H9 (cell line): ENCODE measurements at regions not wholly inside any gene's neighbourhood (a gene's known extent, or its start where the extent isn't known, plus 50 kb on each side); places are given as distances from the start of the nearest gene placed in this dataset.

Experiments
- DNase-seq: peaks from one replicate; pipeline ENCODE4 v3.0.0-alpha.2; 2017
- H2AFZ ChIP-seq: one replicate; pipeline ENCODE4 v1.6.1; 2013; ENCODE audit warnings: mild to moderate bottlenecking, low read length, control low read depth, moderate library complexity
- H2AK5ac ChIP-seq: 2 replicates; pipeline ENCODE4 v1.6.1; 2013; ENCODE audit warnings: low read length, control low read depth, mixed read lengths; ENCODE audit not compliant: insufficient read length
- H2BK120ac ChIP-seq: one replicate; pipeline ENCODE4 v1.6.1; 2013; ENCODE audit warnings: low read depth, mild to moderate bottlenecking, low read length, control low read depth, inconsistent platforms; ENCODE audit not compliant: poor library complexity, severe bottlenecking
- H2BK12ac ChIP-seq: 2 replicates; pipeline ENCODE4 v1.6.1; 2013; ENCODE audit warnings: low read length, control low read depth, mixed read lengths, low read depth; ENCODE audit not compliant: insufficient read length
- H2BK15ac ChIP-seq: 2 replicates; pipeline ENCODE4 v1.6.1; 2013; ENCODE audit warnings: low read depth, low read length, control low read depth
- H2BK20ac ChIP-seq: one replicate; pipeline ENCODE4 v1.6.1; 2013; ENCODE audit warnings: low read depth, mild to moderate bottlenecking, low read length, control low read depth, inconsistent platforms; ENCODE audit not compliant: poor library complexity, severe bottlenecking
- H2BK5ac ChIP-seq: 2 replicates; pipeline ENCODE4 v1.6.1; 2013; ENCODE audit warnings: low read length, control low read depth, mixed read lengths; ENCODE audit not compliant: insufficient read length
- H3K14ac ChIP-seq: 2 replicates; pipeline ENCODE4 v1.6.1; 2013; ENCODE audit warnings: low read length, control low read depth; ENCODE audit not compliant: insufficient read depth
- H3K18ac ChIP-seq: 2 replicates; pipeline ENCODE4 v1.6.1; 2013; ENCODE audit warnings: low read depth, mild to moderate bottlenecking, mixed read lengths, low read length, control low read depth; ENCODE audit not compliant: insufficient read length
- H3K23ac ChIP-seq: 2 replicates; pipeline ENCODE4 v1.6.1; 2013; ENCODE audit warnings: low read length, control low read depth, mixed read lengths, low read depth; ENCODE audit not compliant: insufficient read length
- H3K23me2 ChIP-seq: 2 replicates; pipeline ENCODE4 v1.6.1; 2013; ENCODE audit warnings: low read depth, mild to moderate bottlenecking, mixed read lengths, low read length, control low read depth; ENCODE audit not compliant: insufficient read length, poor library complexity, severe bottlenecking
- H3K27ac ChIP-seq: 2 replicates; pipeline ENCODE4 v1.5.1; 2013; ENCODE audit warnings: low read length, control low read depth, mixed read lengths, low read depth; ENCODE audit not compliant: insufficient read length
- H3K27me3 ChIP-seq: 2 replicates; pipeline ENCODE4 v1.6.1; 2013; ENCODE audit warnings: low read length, control low read depth, inconsistent platforms; ENCODE audit not compliant: insufficient read depth
- H3K4ac ChIP-seq: 2 replicates; pipeline ENCODE4 v1.6.1; 2013; ENCODE audit warnings: low read depth, mild to moderate bottlenecking, control low read depth, inconsistent platforms, low read length, moderate library complexity
- H3K4me1 ChIP-seq: 2 replicates; pipeline ENCODE4 v1.6.1; 2013; ENCODE audit warnings: low read length, control low read depth, inconsistent platforms; ENCODE audit not compliant: insufficient read depth
- H3K4me2 ChIP-seq: 2 replicates; pipeline ENCODE4 v1.6.1; 2013; ENCODE audit warnings: low read length, control low read depth, mixed read lengths; ENCODE audit not compliant: insufficient read length, insufficient read depth
- H3K56ac ChIP-seq: 2 replicates; pipeline ENCODE4 v1.6.1; 2013; ENCODE audit warnings: low read depth, mild to moderate bottlenecking, mixed read lengths, low read length, control low read depth; ENCODE audit not compliant: insufficient read length
- H3K79me1 ChIP-seq: 2 replicates; pipeline ENCODE4 v1.6.1; 2013; ENCODE audit warnings: low read depth, mild to moderate bottlenecking, moderate library complexity, low read length, control low read depth, inconsistent platforms; ENCODE audit not compliant: insufficient read depth, poor library complexity, severe bottlenecking
- H3K79me2 ChIP-seq: 2 replicates; pipeline ENCODE4 v1.6.1; 2013; ENCODE audit warnings: low read length, control low read depth, inconsistent platforms; ENCODE audit not compliant: insufficient read depth
- H3K9ac ChIP-seq: 2 replicates; pipeline ENCODE4 v1.6.1; 2013; ENCODE audit warnings: low read length, control low read depth, mixed read lengths; ENCODE audit not compliant: insufficient read length; ENCODE audit errors: extremely low read depth
- H3K9me3 ChIP-seq: one replicate; pipeline ENCODE4 v1.6.1; 2013; ENCODE audit warnings: low read depth, low read length, inconsistent platforms; ENCODE audit not compliant: control insufficient read depth
- H3T11ph ChIP-seq: one replicate; pipeline ENCODE4 v1.6.1; 2013; ENCODE audit warnings: mild to moderate bottlenecking, low read length, control low read depth, inconsistent platforms
- H4K20me1 ChIP-seq: one replicate; pipeline ENCODE4 v1.6.1; 2013; ENCODE audit not compliant: control insufficient read depth, insufficient read length, insufficient read depth
- H4K5ac ChIP-seq: 2 replicates; pipeline ENCODE4 v1.6.1; 2013; ENCODE audit warnings: low read depth, mild to moderate bottlenecking, mixed read lengths, low read length, control low read depth; ENCODE audit not compliant: insufficient read length
- H4K8ac ChIP-seq: replicated peaks from 2 replicates; pipeline ENCODE4 v1.6.1; 2013; ENCODE audit warnings: low read length, control low read depth, mixed read lengths, low read depth; ENCODE audit not compliant: insufficient read length
- H4K91ac ChIP-seq: 2 replicates; pipeline ENCODE4 v1.6.1; 2013; ENCODE audit warnings: low read depth, mild to moderate bottlenecking, moderate library complexity, mixed read lengths, low read length, control low read depth; ENCODE audit not compliant: insufficient read length
- H3K27ac Mint-ChIP-seq, 3 experiments: 2 replicates in 2 of 3; 3 replicates in 1 of 3; pipeline ENCODE4 v1.8.0; 2020 to 2021; ENCODE audit warnings: mixed read lengths in 3 of 3, mild to moderate bottlenecking in 1 of 3, moderate library complexity in 1 of 3
- H3K27me3 Mint-ChIP-seq: 2 replicates; pipeline ENCODE4 v1.8.0; 2021; ENCODE audit warnings: low read depth, mild to moderate bottlenecking, moderate library complexity, mixed read lengths
- H3K36me3 Mint-ChIP-seq, 3 experiments: 2 replicates in 2 of 3; 3 replicates in 1 of 3; pipeline ENCODE4 v1.8.0; 2020 to 2021; ENCODE audit warnings: low read depth in 3 of 3, mixed read lengths in 3 of 3; ENCODE audit not compliant: insufficient read depth in 1 of 3
- H3K4me1 Mint-ChIP-seq, 2 experiments: 2 replicates each; pipeline ENCODE4 v1.8.0; 2020; ENCODE audit warnings: mixed read lengths in 2 of 2
- H3K4me3 Mint-ChIP-seq, 2 experiments: 2 replicates in 1 of 2; 3 replicates in 1 of 2; pipeline ENCODE4 v1.8.0; 2020 to 2021; ENCODE audit warnings: mild to moderate bottlenecking in 2 of 2, mixed read lengths in 2 of 2, moderate library complexity in 1 of 2
- H3K9me3 Mint-ChIP-seq, 2 experiments: 2 replicates in 1 of 2; 3 replicates in 1 of 2; pipeline ENCODE4 v1.8.0; 2020; ENCODE audit warnings: mild to moderate bottlenecking in 2 of 2, mixed read lengths in 2 of 2, moderate library complexity in 1 of 2
- CTCF ChIP-seq: fragments of 200-600 bp; sonication (generic); conservative IDR thresholded peaks from 3 replicates; pipeline ENCODE4 v1.8.0; 2021; ENCODE audit warnings: antibody characterized with exemption, mild to moderate bottlenecking

- Histone ChIP-seq H4K20me1 (no peaks in the 10 kb centered on the region), H2BK15ac (no peak overlapping the region), H2AK5ac (no peak overlapping the region), H4K5ac (no peak overlapping the region), H3K27ac (no peak overlapping the region), H3K79me2 (no peaks in the 10 kb centered on the region), H3K79me1 (no peaks in the 10 kb centered on the region), H4K8ac (no peak overlapping the region), H2BK20ac (no peak overlapping the region), H3K18ac (no peak overlapping the region), H4K91ac (no peak overlapping the region), H3K56ac (no peak overlapping the region), H3K4ac (no peak overlapping the region), H2BK5ac (no peak overlapping the region), H2AFZ (no peak overlapping the region), H3K23ac (no peak overlapping the region), H3K14ac (no peak overlapping the region), H3K4me1 (no peaks in the 10 kb centered on the region; the same call in 1 of the 2 replicates), H2BK12ac (no peak overlapping the region), H3T11ph (no peak overlapping the region), H3K27me3 (no peaks in the 10 kb centered on the region), H3K23me2 (no peaks in the 10 kb centered on the region), H3K4me2 (no peak overlapping the region), H3K9me3 (no peaks in the 10 kb centered on the region), H2BK120ac (no peak overlapping the region), H3K9ac (no peak overlapping the region)
- Mint-ChIP-seq H3K36me3 (peaks cover 0 to 2% (median 0%) of the 10 kb centered on the region in 3 experiments; a peak in 2 of 7 replicates), H3K27me3 (no peaks in the 10 kb centered on the region), H3K27ac (no peak overlapping the region), H3K4me1 (peaks cover 30 to 34% of the 10 kb centered on the region in 2 experiments), H3K9me3 (no peaks in the 10 kb centered on the region; a peak in 1 of 5 replicates), H3K4me3 (no peak overlapping the region)
- no peak for TF ChIP-seq CTCF
- DNase-seq, result no peak
These were observed 120.9 kb downstream of the TMEM168 start for GRCh38 chr7:112669306-112669705.
